Stimulated activated CD4-positive, alpha-beta T cell treated with anti-CD3 and anti-CD28 coated beads, Interleukin-15, amount 100 ng/mL, for 1 hour (primary cell): ENCODE measurements at regions not wholly inside any gene's neighbourhood (a gene's known extent, or its start where the extent isn't known, plus 50 kb on each side); places are given as distances from the start of the nearest gene placed in this dataset.

Source experiments
- DNase-seq, 2 donors: peaks; one replicate each; pipeline ENCODE4 v3.0.0-alpha.2; 2020; ENCODE audit warnings: low read depth in 1 of 2, low spot score in 1 of 2

- DNase-seq: no peak
Observed at GRCh38 chr18:51712821-51713220, 515.3 kb upstream of the MEX3C start.

DNA sequence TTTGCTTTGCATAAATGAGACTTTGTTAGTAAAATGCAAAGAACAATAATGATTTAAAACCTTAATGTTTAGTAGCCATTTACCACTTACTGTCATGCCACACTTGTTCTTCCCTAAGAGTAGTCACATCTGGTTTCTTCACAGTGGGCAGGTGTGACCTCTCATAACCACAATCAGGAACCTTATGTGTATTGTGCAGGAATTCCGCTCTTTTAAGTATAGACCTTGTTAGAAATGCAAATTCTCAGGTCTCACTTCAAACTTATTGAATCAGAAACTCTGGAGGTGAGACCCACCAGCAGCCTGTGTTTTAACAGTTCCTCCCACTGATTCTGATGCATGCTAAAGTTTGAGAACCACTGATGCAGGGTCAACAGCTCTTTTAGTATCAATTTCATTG, 518.8 kb upstream of the MEX3C start:
- DNase-seq: no peak

DNA sequence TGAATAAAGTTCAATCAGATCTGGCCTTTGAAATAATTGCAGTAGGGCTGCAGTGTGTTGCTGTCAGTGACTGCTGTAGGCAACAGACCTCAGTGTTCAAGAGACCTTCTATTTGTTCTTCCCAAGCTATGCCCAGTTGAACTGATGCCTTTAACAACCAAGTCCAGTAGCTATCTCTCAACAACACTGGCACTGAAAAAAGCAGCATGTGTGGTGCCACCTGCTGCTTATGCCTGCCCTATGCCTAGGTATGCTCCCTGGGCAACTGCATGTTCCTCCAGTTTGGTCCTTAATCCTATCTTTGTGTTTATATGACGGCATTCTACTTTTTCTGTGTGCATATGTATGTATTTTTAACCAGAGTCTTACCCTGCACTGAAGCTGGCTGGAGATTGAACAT, 523.9 kb upstream of the MEX3C start:
- no peak for DNase-seq

- no peak for DNase-seq
Observed at GRCh38 chr18:51721996-51722395, 524.5 kb upstream of the MEX3C start.

DNA sequence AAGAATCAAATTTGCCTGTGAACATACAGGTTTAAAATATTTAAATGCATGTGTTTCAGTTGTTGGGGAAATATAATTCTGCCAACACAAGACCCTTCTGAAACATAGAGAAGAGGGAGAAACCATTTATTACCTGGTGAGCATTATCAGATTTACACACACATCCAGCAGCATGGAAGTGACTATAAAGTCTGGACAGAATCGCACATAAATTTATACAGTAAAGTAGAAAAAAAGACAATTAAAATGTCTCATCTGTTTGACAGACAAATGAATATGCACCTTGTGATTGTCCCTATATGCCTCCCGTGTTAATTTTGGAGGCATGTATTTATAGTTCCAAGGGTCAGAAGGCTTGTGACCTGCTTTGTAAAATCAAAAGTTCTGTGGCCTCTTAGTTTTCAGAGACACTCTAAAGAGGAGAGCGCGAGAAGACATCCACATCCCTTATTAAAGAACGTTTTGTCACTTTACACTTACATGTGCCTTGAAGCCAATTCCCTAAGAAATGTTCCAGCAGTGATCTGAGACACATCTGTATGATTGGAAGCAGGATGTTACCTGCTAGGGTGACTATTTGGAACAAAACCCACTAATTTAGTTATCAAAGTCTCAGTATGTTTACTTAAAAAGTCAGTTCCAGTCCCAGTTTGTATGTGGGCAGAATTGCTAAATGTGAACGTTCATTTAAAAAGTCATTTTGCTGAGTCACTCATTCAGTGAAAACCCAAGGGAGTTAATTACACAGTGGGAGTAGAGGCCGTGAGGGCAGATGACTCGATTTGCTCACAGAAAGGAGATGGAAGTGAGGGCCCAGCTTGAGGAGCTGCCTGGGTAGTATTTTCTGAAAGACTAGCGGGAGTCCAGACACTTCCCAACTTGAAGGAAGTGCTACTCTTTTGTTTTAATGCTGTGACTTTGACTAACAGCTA, 527.6 kb upstream of the MEX3C start:
- DNase-seq: no peak

- DNase-seq: no peak
Observed at GRCh38 chr18:51726614-51727013, 529.1 kb upstream of the MEX3C start.

- DNase-seq: no peak
Observed at GRCh38 chr18:51727780-51728179, 530.3 kb upstream of the MEX3C start.

- DNase-seq: no peak
Observed at GRCh38 chr18:51731070-51731469, 533.6 kb upstream of the MEX3C start.

- DNase-seq: no peak
Observed at GRCh38 chr18:51734576-51734975, 537.1 kb upstream of the MEX3C start.

- no peak for DNase-seq
Observed at GRCh38 chr18:51739044-51739666, 541.7 kb upstream of the MEX3C start.

DNA sequence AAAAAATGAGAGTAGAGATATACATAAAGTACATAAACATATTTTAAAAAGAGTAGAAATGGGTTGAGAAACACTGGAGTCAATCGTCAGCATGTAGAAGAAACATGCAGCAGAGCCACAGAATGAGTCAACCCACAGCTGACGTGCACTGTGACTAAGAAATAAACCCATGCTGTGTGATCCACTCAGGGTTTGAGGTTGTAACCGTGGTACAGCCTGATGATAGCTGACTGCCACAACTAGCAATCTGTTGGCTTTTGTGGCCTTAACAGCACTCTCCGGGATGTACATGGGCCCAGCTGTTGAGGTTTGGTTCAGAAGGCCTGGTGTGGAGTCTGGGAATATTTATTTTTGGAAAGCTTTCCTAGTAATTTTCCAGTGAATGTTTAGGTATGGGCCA, 554.4 kb upstream of the MEX3C start:
- DNase-seq: no peak

- DNase-seq: no peak
Observed at GRCh38 chr18:51753365-51754057, 556.0 kb upstream of the MEX3C start.

GRCh38 chr18:51754566-51754965, 557.1 kb upstream of the MEX3C start:
- DNase-seq: no peak

- no peak for DNase-seq
Observed at GRCh38 chr18:51757255-51757924, 559.9 kb upstream of the MEX3C start.

- no peak for DNase-seq
Observed at GRCh38 chr18:51762373-51762772, 564.9 kb upstream of the MEX3C start.

GRCh38 chr18:51765606-51766360, 568.3 kb upstream of the MEX3C start:
- DNase-seq: no peak

DNA sequence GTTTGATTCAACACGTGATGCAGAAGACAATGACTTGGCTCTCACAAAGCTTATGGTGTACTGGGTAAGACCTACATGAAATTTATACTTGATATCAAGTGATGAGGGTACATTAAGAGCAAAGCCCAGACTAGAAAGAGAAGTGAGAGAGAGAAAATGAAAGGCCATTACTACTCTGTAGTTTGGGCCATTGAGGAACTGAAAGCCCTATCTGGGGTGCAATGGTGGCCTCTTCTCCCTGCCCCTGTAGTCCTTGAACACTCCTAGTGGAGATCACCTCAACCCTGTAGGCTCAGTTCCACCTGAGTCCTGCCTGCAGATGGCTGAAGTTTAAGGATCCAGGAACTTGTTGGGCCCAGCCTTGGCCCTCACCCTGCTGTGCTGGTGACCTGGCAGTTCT, 569.8 kb upstream of the MEX3C start:
- no peak for DNase-seq

DNA sequence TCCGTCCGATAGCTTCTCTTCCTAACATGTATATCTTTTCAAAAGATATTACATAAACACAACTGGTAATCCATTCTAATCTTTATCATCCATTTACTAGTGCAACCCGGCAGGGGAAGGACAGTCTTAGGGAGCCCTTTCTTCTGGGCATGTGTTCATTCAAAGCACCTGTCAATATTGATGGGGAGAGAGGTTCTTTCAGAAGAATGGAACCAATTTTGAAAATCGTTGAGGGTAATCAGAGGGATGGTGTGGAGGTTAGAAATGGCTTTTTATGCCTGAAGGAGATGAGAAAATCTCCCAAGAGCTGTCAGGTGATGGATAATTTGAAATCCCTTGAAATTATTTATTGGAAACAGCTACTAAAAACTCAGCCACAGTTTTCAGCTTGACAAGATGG, 561.9 kb upstream of the DCC start:
- DNase-seq: no peak

DNA sequence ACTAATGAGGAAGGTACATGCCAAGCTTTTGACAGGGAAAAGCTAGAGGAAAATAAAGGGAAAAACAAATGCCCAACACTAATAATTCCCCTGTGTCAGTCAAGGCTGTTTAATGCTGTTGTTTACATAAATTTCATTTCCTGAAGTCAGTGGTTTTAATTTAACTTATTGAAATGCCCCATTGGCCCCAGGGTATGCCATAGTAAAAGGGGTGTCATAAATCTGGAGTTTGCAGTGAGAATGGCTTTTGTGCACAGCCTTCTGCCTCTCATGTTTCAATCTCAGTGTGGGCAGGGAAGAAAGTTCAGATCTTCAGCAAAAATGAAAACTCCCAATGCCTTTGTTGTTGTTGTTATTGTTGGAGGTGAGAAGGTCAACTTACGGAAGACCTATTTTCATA, 550.1 kb upstream of the DCC start:
- DNase-seq: no peak

DNA sequence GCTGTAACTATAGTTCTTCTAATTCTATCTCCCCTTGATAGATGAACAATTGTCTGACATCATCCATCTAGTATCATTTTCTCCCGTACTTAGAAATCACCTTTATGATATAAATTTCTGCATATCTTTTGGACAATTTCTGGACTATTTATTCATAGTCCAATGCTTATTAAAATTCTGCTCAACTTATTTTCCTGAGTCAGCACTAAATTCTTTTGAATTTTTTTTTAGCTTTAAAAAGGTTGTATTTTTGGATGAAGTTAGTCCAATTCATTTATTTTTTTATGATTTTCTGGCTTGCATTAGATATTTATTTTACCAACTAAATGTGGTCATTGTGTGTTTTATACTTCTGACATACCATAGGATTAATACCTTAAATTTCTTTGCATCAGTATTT, 538.5 kb upstream of the DCC start:
- no peak for DNase-seq
